Heart right ventricle (tissue), 16 donors: ENCODE measurements at regions not wholly inside any gene's neighbourhood (a gene's known extent, or its start where the extent isn't known, plus 50 kb on each side); places are given as distances from the start of the nearest gene placed in this dataset.

Source experiments
- ATAC-seq, 8 donors: fragments of 200-7000 bp; cut with Tn5 transposase; one replicate each; pipeline ENCODE4 v1.9.1; 2020; ENCODE audit warnings: mild to moderate bottlenecking in 8 of 8, moderate library complexity in 8 of 8, moderate number of reproducible peaks in 1 of 8
- DNase-seq, 2 donors: peaks; one replicate each; pipeline ENCODE4 v3.0.0-alpha.2; 2020
- H3K27ac ChIP-seq, 10 donors: fragments of 200-600 bp; sonication (generic) in 2 of 10; one replicate each; pipeline versions ENCODE4 v1.5.0 to v1.8.0; 2020 to 2022; ENCODE audit warnings: mild to moderate bottlenecking in 3 of 10
- H3K27me3 ChIP-seq, 7 donors: fragments of 200-600 bp; one replicate each; pipeline ENCODE4 v1.8.0; 2021 to 2022; ENCODE audit warnings: mild to moderate bottlenecking in 2 of 7
- H3K36me3 ChIP-seq, 9 donors: fragments of 200-600 bp; sonication (generic) in 1 of 9; one replicate each; pipeline versions ENCODE4 v1.5.0 to v1.8.0; 2020 to 2022; ENCODE audit warnings: mild to moderate bottlenecking in 2 of 9
- H3K4me1 ChIP-seq, 9 donors: fragments of 200-600 bp; sonication (generic) in 1 of 9; one replicate each; pipeline versions ENCODE4 v1.5.0 to v1.8.0; 2020 to 2022; ENCODE audit warnings: mild to moderate bottlenecking in 4 of 9
- H3K4me3 ChIP-seq, 10 donors: fragments of 200-600 bp; sonication (generic) in 2 of 10; one replicate each; pipeline versions ENCODE4 v1.5.0 to v1.8.0; 2020 to 2022; ENCODE audit warnings: mild to moderate bottlenecking in 7 of 10, moderate library complexity in 2 of 10
- H3K9me3 ChIP-seq, 11 donors: fragments of 200-600 bp in 10 of 11; sonication (generic) in 2 of 11; one replicate each; pipeline versions ENCODE4 v1.5.0 to v1.8.0; 2013 to 2022; ENCODE audit warnings: mild to moderate bottlenecking in 2 of 11, control low read depth in 1 of 11, moderate library complexity in 1 of 11
- WGBS, 2 donors: extraction: QIAGEN DNeasy Blood & Tissue Kit; methylation state at CpG; one replicate each; pipeline ENCODE4 v1.1.7; 2013; ENCODE audit warnings: inconsistent platforms in 1 of 2; 5-methylcytosine and 5-hydroxymethylcytosine counted together
- intact Hi-C, 10 donors: fragments of 100-400 bp; cut with DNase I; formaldehyde crosslinking; loops; one replicate each; pipeline versions ENCODE4 v1.11.1 to v1.14.2; 2022
- TF ChIP-seq, protein P1 (sequence below), 9 donors: fragments of 200-600 bp; sonication (generic) in 2 of 9; IDR thresholded peaks; one replicate each; pipeline versions ENCODE4 v1.5.0 to v1.8.0; 2021 to 2022; ENCODE audit warnings: antibody characterized with exemption in 9 of 9, mild to moderate bottlenecking in 5 of 9, moderate library complexity in 1 of 9
- donor health status: Arrhythmogenic right ventricular cardiomyopathy.
- donor health status: ischemic (EF 13 %, LVEDD 7.1; RV severe dilation, severe dysfunction).
- donor health status: healthy with polysubstance abuse.
- donor health status: DM: no; HTN: yes; CAD: no.
- donor health status: DM: no; HTN: no; CAD: no.
- donor health status: ischemic (EF 25% LVEDD 6.9; RV normal size, moderate dysfunction).
- donor health status: ischemic (EF 25% LVEDD 5.7; RV mildly dilated, moderate dysfunction).
- donor health status: healthy.
- donor health status: DM: yes; HTN: yes; CAD: no.
- donor health status: Ischemic cardiomyopathy.
- donor health status: ischemic (EF 35%, LVEDD 5.7; RV mildly dilated, moderate dysfunction).
- donor health status: nonischemic (EF 11% LVEDD 7.7; RV severe dilation, severe dysfunction).
- donor health status: DM: yes; HTN: yes; CAD: no.
- donor health status: PGD.
- donor health status: ischemic (EF 29% LVEDD 5.4; RV normal size, mild dysfunction).
- donor health status: nonischemic (EF 23%, LVEDD 6.1; RV moderate dilation, normal function).

- no peak overlapping the region for H3K4me3 ChIP-seq
- DNase-seq (no peak), ATAC-seq (no peak)
- intact Hi-C loops: no loop called here
- peaks cover 0 to 28% (median 7%) of the 10 kb centered on the region in 11 donors for H3K9me3 ChIP-seq
- TF ChIP-seq, protein P1, sequence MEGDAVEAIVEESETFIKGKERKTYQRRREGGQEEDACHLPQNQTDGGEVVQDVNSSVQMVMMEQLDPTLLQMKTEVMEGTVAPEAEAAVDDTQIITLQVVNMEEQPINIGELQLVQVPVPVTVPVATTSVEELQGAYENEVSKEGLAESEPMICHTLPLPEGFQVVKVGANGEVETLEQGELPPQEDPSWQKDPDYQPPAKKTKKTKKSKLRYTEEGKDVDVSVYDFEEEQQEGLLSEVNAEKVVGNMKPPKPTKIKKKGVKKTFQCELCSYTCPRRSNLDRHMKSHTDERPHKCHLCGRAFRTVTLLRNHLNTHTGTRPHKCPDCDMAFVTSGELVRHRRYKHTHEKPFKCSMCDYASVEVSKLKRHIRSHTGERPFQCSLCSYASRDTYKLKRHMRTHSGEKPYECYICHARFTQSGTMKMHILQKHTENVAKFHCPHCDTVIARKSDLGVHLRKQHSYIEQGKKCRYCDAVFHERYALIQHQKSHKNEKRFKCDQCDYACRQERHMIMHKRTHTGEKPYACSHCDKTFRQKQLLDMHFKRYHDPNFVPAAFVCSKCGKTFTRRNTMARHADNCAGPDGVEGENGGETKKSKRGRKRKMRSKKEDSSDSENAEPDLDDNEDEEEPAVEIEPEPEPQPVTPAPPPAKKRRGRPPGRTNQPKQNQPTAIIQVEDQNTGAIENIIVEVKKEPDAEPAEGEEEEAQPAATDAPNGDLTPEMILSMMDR (IDR thresholded peaks at IDR 0.05): no peak
- no peaks in the 10 kb centered on the region for H3K27me3 ChIP-seq
- H3K4me1 ChIP-seq: peaks cover 0 to 4% (median 0%) of the 10 kb centered on the region in 9 donors
- H3K36me3 ChIP-seq: no peaks in the 10 kb centered on the region
- no peak overlapping the region for H3K27ac ChIP-seq
- WGBS, 2 donors: 74 to 75% methylated on average over 2 of the region's 2 CpGs
Observed at GRCh38 chr18:28469946-28470345, 293.0 kb upstream of the CDH2 start.

- Histone ChIP-seq H3K27me3 (no peaks in the 10 kb centered on the region), H3K4me1 (peaks cover 0 to 4% (median 0%) of the 10 kb centered on the region in 9 donors), H3K27ac (no peak overlapping the region), H3K4me3 (no peak overlapping the region), H3K36me3 (no peaks in the 10 kb centered on the region), H3K9me3 (peaks cover 0 to 26% (median 7%) of the 10 kb centered on the region in 11 donors)
- intact Hi-C loops: no loop called here
- WGBS, 2 donors: 25% methylated on average over 1 of the region's 1 CpG
- ATAC-seq (peak in 1 of 8 donors; percentile 57), DNase-seq (no peak)
- TF ChIP-seq, protein P1 (IDR thresholded peaks at IDR 0.05): no peak
Observed at GRCh38 chr18:28468901-28469300, 292.0 kb upstream of the CDH2 start.

DNA sequence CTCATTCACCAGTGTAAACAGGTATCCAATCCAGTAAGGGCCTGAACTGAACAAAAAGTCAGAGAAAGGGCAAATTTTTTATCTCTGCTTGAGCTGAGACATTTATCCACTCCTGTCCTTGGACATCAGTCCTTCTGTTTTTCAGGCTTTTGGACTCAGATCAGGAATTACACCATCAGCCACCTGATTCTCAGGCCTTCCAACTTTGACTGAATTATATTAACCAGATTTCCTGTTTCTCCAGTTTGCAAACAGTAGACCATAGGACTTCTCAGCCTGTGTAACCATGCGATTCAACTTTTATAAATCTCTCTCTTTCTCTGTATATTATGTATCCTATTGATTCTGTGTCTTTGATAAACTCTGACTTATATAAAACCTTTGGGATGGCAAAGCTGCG lies 289.3 kb upstream of the CDH2 start:
- Histone ChIP-seq H3K4me3 (no peak overlapping the region), H3K27ac (no peak overlapping the region), H3K4me1 (peaks cover 0 to 4% (median 0%) of the 10 kb centered on the region in 9 donors), H3K36me3 (no peaks in the 10 kb centered on the region), H3K27me3 (no peaks in the 10 kb centered on the region), H3K9me3 (peaks cover 0 to 19% (median 7%) of the 10 kb centered on the region in 11 donors)
- DNase-seq (no peak), ATAC-seq (peak in 2 of 8 donors; percentile 29 to 58)
- TF ChIP-seq, protein P1 (IDR thresholded peaks at IDR 0.05): no peak
- intact Hi-C loops: no loop called here
- WGBS, 2 donors: 90 to 92% methylated on average over 2 of the region's 2 CpGs

GRCh38 chr18:28459587-28459986 lies 282.7 kb upstream of the CDH2 start:
- no peak for DNase-seq
- Histone ChIP-seq H3K27me3 (no peaks in the 10 kb centered on the region), H3K27ac (no peak overlapping the region), H3K4me3 (no peak overlapping the region), H3K36me3 (no peaks in the 10 kb centered on the region), H3K4me1 (no peaks in the 10 kb centered on the region), H3K9me3 (no peaks in the 10 kb centered on the region)
- 93 to 95% methylated on average over 2 of the region's 2 CpGs for WGBS, 2 donors
- TF ChIP-seq, protein P1 (IDR thresholded peaks at IDR 0.05): no peak
- intact Hi-C loops: loop anchor here in 1 of 10 donors (10.0 kb wide), 1 partner anchor 65 kb away; no protein-coding TSS in a partner anchor
- no peak for ATAC-seq
